Parathyroid adenoma (tissue), 2 donors: ENCODE measurements at regions not wholly inside any gene's neighbourhood (a gene's known extent, or its start where the extent isn't known, plus 50 kb on each side); places are given as distances from the start of the nearest gene placed in this dataset.
"Not testable (repeated sequence)": the region's sequence is repeated elsewhere in the genome, so short reads cannot be mapped to it uniquely, and the experiment has no call there.

Experiments used
- H2AFZ ChIP-seq: fragments of 300-600 bp; sonication (generic); one replicate; pipeline ENCODE4 v1.7.0; 2017; ENCODE audit warnings: antibody characterized with exemption, mild to moderate bottlenecking
- H3K27ac ChIP-seq: fragments of 300-600 bp; sonication (generic); one replicate; pipeline ENCODE4 v1.7.0; 2017
- H3K27me3 ChIP-seq: fragments of 300-600 bp; sonication (generic); one replicate; pipeline ENCODE4 v1.7.0; 2017; ENCODE audit warnings: low read length; ENCODE audit not compliant: control insufficient read depth, insufficient read depth
- H3K36me3 ChIP-seq: fragments of 300-600 bp; sonication (generic); one replicate; pipeline ENCODE4 v1.7.0; 2017; ENCODE audit warnings: low read length; ENCODE audit not compliant: control insufficient read depth, insufficient read depth
- H3K4me1 ChIP-seq: fragments of 300-600 bp; sonication (generic); one replicate; pipeline ENCODE4 v1.7.0; 2017; ENCODE audit warnings: control low read depth
- H3K4me2 ChIP-seq: fragments of 300-600 bp; sonication (generic); one replicate; pipeline ENCODE4 v1.7.0; 2017; ENCODE audit warnings: low read length
- H3K4me3 ChIP-seq: fragments of 300-600 bp; sonication (generic); one replicate; pipeline ENCODE4 v1.7.0; 2017; ENCODE audit warnings: low read depth, low read length
- H3K79me2 ChIP-seq: fragments of 300-600 bp; sonication (generic); one replicate; pipeline ENCODE4 v1.7.0; 2017; ENCODE audit warnings: control low read depth
- H3K9ac ChIP-seq: fragments of 300-600 bp; sonication (generic); one replicate; pipeline ENCODE4 v1.7.0; 2017; ENCODE audit warnings: mild to moderate bottlenecking
- H3K9me3 ChIP-seq: fragments of 300-600 bp; sonication (generic); one replicate; pipeline ENCODE4 v1.7.0; 2017; ENCODE audit warnings: low read length; ENCODE audit not compliant: control insufficient read depth
- CTCF ChIP-seq: fragments of 300-600 bp; sonication (generic); IDR thresholded peaks from one replicate; pipeline ENCODE4 v1.7.0; 2017; ENCODE audit warnings: antibody characterized with exemption, mild to moderate bottlenecking
- donor health status: primary hyperparathyroidism.

GRCh38 chr20:46785958-46786357 is 76.5 kb downstream of the SLC2A10 start:
- no peaks in the 10 kb centered on the region for H3K27me3 ChIP-seq
- no peak overlapping the region for H3K27ac ChIP-seq
- no peaks in the 10 kb centered on the region for H3K79me2 ChIP-seq
- no peak overlapping the region for H2AFZ ChIP-seq
- no peak overlapping the region for H3K4me2 ChIP-seq
- H3K4me3 ChIP-seq: no peak overlapping the region
- H3K9ac ChIP-seq: no peak overlapping the region
- TF ChIP-seq CTCF: no peak
- H3K4me1 ChIP-seq: no peaks in the 10 kb centered on the region
- H3K9me3 ChIP-seq: no peaks in the 10 kb centered on the region
- no peaks in the 10 kb centered on the region for H3K36me3 ChIP-seq

GRCh38 chr20:46786566-46786965 is 77.1 kb downstream of the SLC2A10 start:
- H3K9ac ChIP-seq: no peak overlapping the region
- no peak overlapping the region for H3K4me3 ChIP-seq
- no peaks in the 10 kb centered on the region for H3K9me3 ChIP-seq
- no peaks in the 10 kb centered on the region for H3K36me3 ChIP-seq
- H3K27ac ChIP-seq: no peak overlapping the region
- no peaks in the 10 kb centered on the region for H3K79me2 ChIP-seq
- TF ChIP-seq CTCF: no peak
- no peaks in the 10 kb centered on the region for H3K4me1 ChIP-seq
- no peak overlapping the region for H2AFZ ChIP-seq
- H3K27me3 ChIP-seq: no peaks in the 10 kb centered on the region
- no peak overlapping the region for H3K4me2 ChIP-seq

GRCh38 chr20:46787991-46788762 is 78.7 kb downstream of the SLC2A10 start:
- no peaks in the 10 kb centered on the region for H3K27me3 ChIP-seq
- no peak overlapping the region for H3K9ac ChIP-seq
- H3K27ac ChIP-seq: no peak overlapping the region
- no peaks in the 10 kb centered on the region for H3K9me3 ChIP-seq
- TF ChIP-seq CTCF: no peak
- no peaks in the 10 kb centered on the region for H3K79me2 ChIP-seq
- H3K36me3 ChIP-seq: no peaks in the 10 kb centered on the region
- no peak overlapping the region for H3K4me3 ChIP-seq
- H2AFZ ChIP-seq: no peak overlapping the region
- H3K4me1 ChIP-seq: no peaks in the 10 kb centered on the region
- H3K4me2 ChIP-seq: no peak overlapping the region

- H2AFZ ChIP-seq, H3K27me3 ChIP-seq, H3K4me2 ChIP-seq, H3K9me3 ChIP-seq, H3K9ac ChIP-seq, H3K36me3 ChIP-seq, H3K4me1 ChIP-seq, H3K4me3 ChIP-seq, H3K79me2 ChIP-seq, H3K27ac ChIP-seq: not testable (repeated sequence)
Observed at GRCh38 chr20:46788763-46789091, 79.3 kb downstream of the SLC2A10 start.

- no peak for TF ChIP-seq CTCF
- Histone ChIP-seq H3K9ac (no peak overlapping the region), H2AFZ (peak overlapping the region; percentile 38), H3K4me1 (no peaks in the 10 kb centered on the region), H3K4me3 (no peak overlapping the region), H3K27ac (no peak overlapping the region), H3K9me3 (no peaks in the 10 kb centered on the region), H3K36me3 (no peaks in the 10 kb centered on the region), H3K4me2 (no peak overlapping the region), H3K27me3 (no peaks in the 10 kb centered on the region), H3K79me2 (no peaks in the 10 kb centered on the region)
Observed at GRCh38 chr20:46789339-46790028, 80.0 kb downstream of the SLC2A10 start.
